HG03432 (cell line): ENCODE measurements at regions not wholly inside any gene's neighbourhood (a gene's known extent, or its start where the extent isn't known, plus 50 kb on each side); places are given as distances from the start of the nearest gene placed in this dataset.

Experiments used
- ATAC-seq: cut with Tn5 transposase; IDR thresholded peaks from one replicate; pipeline ENCODE4 v1.9.1; 2021; ENCODE audit warnings: mild to moderate bottlenecking, moderate library complexity; ENCODE audit not compliant: unreplicated experiment

DNA sequence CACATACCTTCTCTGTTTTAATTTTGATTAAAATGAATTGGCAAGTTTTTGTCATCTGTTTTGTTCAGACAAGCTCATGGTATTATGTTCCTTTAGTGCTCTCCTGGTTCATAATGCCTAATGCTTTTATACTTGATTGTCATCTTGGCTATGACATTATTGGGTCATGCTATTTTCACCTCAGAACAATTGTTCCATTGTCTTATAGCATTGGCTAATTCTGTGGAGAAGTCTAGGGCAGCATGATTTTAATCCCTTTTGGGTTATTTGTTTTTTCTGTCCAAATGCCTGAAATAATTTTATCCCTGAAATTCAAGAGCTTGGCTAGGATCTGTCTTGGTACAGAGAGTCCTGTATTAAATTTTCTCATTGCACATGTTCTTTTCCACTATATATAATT lies 83.8 kb upstream of the CCDC85A start:
- ATAC-seq = no peak

- no peak for ATAC-seq
Observed at GRCh38 chr2:56100791-56101312, 82.9 kb upstream of the CCDC85A start.

DNA sequence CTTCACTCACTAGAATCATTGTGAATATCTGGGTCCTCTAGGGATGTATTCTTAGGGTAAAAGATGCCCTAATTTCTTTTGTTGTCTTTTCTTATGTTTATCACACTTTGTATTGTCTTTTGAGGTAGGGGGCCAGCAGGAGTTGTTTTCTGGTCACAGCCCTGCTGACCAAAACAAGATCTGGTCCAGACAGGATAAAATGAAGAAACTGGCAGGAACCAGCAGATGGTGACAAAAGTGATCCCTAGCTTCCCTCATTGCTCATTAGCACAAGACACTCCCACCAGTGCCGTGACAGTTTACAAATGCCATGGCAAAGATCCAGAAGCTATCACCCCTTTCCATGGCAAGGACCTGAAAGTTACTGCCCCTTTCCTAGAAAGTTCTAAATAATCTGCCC lies 81.7 kb upstream of the CCDC85A start:
- no peak for ATAC-seq

GRCh38 chr2:56102866-56103265 lies 80.9 kb upstream of the CCDC85A start:
- no peak for ATAC-seq

- ATAC-seq = no peak
Observed at GRCh38 chr2:56104962-56105361, 78.8 kb upstream of the CCDC85A start.

DNA sequence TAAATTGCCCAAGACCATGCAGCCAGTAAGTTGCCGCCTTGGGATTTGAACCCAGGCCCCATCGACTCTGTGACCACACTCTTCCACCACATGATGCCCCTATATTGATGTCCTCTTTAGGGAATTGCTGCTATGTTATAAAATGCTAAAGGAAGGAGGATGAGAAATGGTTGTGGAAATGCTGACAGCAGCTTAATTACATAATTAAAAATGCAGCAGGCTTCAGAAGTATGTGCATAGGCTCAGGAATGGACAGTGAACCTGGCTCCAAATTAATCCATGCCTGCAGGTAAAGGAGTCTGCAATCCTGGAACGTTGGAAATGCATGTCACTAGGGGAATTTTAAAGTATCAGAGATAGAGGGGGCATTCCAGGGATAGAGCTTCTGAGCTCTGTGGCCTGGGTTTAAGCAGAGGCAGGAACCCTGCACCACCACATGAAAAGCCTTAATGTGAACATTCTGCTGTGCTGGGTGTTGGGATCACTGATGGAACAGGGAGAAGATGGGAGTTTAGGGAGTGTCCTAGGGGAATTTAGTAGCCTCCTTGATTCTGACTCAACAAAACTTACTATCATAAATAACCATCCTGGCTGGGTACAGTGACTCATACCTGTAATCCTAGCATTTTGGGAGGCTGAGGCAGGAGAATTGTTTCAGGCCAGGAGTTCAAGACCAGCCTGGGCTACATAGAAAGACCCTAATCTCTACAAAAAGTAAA lies 76.1 kb upstream of the CCDC85A start:
- no peak for ATAC-seq

DNA sequence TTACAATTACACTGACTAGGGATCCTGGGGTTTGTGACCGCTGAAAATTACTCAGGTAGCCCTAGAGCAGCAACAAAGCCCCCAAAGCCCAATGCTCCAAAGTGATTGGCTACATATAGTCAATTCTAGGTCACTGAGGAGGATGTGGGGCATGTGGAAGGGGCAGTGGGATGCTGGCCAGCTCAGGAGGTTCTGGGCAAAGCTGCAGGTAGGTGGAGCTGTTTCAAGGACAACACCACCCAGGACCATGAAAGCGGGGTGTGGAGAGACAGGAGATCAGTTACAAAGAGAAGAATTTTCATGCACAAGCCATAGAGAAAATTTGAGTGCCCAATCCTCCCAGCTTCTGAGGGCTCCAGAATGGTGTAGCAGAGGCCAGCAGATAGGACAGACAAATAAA lies 75.0 kb upstream of the CCDC85A start:
- no peak for ATAC-seq

DNA sequence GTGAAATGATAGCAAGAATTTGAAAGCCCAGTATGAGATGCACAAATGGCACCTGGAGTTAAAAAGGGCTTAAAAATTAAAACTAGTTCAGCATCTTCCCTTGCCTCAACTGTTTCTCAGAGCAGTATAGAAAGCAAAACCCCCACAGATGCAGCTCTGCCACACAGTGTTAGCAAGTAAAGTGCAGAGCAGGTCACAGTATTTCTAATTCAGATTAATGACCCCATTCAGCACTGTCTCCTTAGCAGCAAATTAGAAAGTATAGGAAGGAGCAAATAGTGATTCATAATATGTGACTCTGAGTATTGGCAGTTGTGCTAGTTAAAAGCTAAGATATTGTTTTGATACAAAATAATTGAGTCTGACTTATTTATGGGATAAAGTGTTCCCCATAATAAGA lies 73.8 kb upstream of the CCDC85A start:
- ATAC-seq = no peak

DNA sequence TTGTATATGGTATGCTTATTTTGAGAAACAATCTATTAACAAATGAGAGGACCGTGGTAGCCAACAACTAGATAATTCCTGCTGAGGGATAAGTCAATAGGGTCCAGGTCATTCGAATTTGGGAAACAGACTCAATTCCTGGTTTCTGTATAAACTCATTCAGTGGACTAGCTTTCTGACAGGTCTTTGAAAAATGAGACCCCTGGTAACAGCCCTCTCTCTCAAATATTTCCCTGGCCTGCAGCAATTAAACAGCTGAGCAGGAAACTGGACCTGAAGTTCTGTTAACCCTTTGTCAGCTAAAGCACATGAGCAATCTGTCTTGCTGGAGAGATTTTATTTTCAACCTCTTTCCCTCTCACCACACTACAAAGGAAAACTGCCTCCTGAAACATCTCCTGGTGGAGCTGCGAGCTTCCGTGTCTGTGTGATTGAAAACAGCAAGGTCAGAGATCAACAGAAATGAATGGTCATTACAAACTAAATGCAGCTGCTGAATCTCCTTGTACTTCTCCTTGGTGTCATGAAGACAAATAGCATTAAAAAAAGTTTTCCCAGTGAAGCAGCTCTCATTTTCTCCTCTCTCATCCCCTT lies 70.3 kb upstream of the CCDC85A start:
- ATAC-seq = no peak

DNA sequence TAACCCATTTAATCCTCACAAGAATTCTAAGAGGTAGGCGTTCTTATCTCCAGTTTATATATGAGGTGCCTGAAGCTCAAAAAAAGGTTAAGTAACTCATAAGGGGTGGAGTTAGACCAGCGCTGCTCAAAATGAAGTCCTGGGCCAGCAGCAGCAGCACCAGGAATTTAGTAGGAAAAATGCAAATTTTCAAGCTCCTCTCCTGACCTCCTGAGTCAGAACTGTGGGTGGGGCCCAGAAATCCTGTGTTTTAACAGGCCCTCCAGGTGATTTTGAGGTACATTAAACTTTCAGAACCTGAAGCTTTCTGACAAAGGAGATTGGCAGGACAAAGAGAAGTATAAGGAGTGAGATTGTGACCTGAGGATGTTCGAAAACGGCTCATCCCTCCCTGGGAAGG lies 66.0 kb upstream of the CCDC85A start:
- no peak for ATAC-seq

DNA sequence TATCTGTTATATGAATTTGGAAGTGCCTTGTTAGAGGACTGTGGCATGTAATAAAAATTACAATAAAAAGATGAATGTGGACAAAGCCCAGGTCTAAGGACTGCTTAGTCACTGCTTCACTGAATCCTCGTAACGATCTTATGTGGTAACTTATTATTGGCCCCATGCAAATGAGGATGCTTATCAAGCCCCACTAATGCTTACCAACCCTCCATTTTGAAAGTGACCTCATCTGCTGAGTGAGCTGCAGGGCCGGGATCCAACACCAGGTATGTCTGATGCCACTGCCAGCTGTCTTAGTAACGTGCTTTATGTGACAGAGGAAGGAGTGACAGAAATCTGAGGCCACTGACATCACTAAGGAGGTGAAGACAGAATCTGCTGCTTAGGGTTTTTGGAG lies 65.3 kb upstream of the CCDC85A start:
- no peak for ATAC-seq

DNA sequence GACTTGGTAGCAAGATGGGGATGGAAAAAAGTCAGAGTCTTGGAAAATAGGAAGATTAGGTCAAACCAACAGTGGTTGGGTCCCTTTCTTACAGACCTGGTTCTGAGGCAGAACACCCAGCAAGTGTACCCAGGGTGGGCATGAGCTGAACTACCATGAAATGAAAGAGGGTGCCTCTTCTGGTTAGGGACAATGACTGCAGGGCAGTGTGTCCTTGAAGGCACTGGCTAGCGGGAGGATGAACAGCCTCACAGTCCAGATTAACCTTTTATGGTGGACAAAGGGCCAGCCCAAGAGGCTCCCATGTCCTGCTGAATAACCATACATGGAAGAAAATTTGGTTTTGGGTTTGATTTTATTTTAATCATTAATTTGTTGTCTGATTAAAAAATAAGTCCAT lies 61.8 kb upstream of the CCDC85A start:
- ATAC-seq = no peak

GRCh38 chr2:56123538-56123937 lies 60.3 kb upstream of the CCDC85A start:
- ATAC-seq = no peak

DNA sequence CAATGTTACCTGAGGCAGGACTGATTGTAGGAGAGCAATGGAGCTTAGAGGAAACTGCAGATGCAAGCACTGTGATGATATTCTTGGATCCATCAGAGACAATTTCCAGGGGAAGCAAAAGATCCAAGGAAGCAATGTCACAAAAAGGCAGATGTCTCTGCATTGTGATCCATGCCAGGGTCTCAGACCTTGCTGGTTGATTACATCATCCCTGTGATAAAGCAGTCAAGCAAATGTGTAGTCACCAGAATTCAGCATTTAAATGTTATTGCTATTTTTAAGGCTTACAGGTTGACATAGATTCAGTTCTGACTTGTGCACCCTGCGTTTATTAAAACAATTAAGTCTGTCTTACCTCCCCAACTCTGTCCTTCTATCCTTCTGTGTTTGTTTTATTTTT lies 56.8 kb upstream of the CCDC85A start:
- no peak for ATAC-seq

DNA sequence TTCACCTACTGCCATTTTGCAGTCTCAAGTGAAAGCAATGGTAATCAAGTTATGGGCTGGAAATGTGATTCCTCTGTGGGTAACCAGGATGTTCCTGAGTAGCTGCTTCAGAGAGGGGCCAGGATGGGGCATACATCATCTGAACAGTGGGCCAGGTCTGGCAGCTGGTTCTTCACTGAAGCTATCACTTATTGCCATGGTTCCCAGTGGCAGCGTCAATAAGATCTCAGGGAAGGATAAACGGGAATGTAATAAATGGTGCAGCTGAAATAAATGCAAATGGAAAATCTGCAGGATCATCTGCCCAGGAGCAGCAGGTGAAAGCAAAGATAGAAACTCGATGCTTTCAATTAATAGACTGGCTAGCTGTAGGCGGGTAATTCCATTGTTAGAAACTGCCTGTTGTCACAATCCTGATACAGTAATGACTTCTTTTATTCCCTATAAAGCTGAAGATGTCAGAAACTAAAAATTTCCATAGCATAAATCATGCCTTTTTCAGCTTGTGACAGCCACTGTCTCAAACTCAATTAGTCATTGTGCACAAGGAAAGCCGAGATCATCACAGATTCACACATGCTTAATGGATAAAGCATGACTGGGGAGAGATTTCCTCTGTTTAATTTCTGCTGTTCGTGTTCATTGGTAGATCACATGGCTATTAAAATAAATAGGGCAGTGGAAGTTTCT lies 56.2 kb upstream of the CCDC85A start:
- ATAC-seq = no peak

DNA sequence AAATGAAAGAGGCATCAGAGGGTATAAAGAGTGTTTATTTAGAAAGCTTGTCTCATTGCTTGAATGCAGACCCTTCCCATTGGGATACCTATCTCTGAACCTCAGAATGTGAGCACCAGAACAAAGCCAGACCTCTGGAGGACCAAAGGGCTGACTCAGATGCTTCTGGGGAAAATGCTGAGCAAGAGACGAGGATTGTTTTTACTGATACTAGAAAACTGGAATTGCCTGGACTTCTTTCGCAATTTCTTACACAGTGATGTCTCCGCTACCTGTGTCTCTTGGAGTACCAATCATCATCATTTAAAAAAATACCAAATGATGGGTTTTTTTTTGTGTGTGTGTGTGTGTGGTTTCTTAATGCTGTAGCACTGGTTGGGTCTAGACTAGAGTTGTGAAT lies 55.6 kb upstream of the CCDC85A start:
- no peak for ATAC-seq

- ATAC-seq = no peak
Observed at GRCh38 chr2:56130463-56131070, 53.2 kb upstream of the CCDC85A start.

DNA sequence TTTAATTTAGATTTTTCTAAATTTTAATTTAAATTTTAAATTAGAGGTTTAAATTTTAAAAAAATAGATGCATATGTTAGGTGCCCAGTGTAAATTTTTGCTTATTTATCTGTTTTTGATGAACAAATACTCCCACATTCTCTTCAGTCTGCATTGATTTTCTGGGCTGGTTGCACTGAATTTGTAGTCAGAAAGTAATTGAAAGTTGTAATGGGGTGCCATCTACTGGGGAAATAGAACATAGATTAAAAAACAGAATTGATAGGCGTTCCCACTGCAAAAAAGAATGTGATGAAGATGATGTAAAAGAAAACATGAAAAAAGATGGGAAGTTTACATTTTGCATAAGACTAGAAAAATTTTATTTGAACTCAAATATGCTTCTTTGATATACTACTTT lies 51.7 kb upstream of the CCDC85A start:
- peak; percentile 59 for ATAC-seq

- no peak for ATAC-seq
Observed at GRCh38 chr2:56133441-56133840, 50.3 kb upstream of the CCDC85A start.

- no peak for ATAC-seq
Observed at GRCh38 chr2:56133931-56134629, 49.7 kb upstream of the CCDC85A start.
